ENCODE measurements at regions not wholly inside any gene's neighbourhood (a gene's known extent, or its start where the extent isn't known, plus 50 kb on each side); places are given as distances from the start of the nearest gene placed in this dataset.
"Not testable (repeated sequence)": the region's sequence is repeated elsewhere in the genome, so short reads cannot be mapped to it uniquely, and the experiment has no call there.

- not testable (repeated sequence) for TF ChIP-seq CTCF, POLR2A (IDR thresholded peaks at IDR 0.05)
Measured at GRCh38 chr16:29287246-29287645, 119.3 kb downstream of the NPIPB11 start.
